Stimulated activated CD4-positive, alpha-beta T cell treated with anti-CD3 and anti-CD28 coated beads, Interleukin-12 subunit alpha, Interleukin-12 subunit beta, amount 100 ng/mL, for 48 hours (primary cell): ENCODE measurements at regions not wholly inside any gene's neighbourhood (a gene's known extent, or its start where the extent isn't known, plus 50 kb on each side); places are given as distances from the start of the nearest gene placed in this dataset.
"Not testable (repeated sequence)": the region's sequence is repeated elsewhere in the genome, so short reads cannot be mapped to it uniquely, and the experiment has no call there.

ENCODE experiments used
- DNase-seq, 3 donors: peaks; one replicate each; pipeline ENCODE4 v3.0.0-alpha.2; 2020; ENCODE audit warnings: low read depth in 2 of 3, low spot score in 1 of 3

DNA sequence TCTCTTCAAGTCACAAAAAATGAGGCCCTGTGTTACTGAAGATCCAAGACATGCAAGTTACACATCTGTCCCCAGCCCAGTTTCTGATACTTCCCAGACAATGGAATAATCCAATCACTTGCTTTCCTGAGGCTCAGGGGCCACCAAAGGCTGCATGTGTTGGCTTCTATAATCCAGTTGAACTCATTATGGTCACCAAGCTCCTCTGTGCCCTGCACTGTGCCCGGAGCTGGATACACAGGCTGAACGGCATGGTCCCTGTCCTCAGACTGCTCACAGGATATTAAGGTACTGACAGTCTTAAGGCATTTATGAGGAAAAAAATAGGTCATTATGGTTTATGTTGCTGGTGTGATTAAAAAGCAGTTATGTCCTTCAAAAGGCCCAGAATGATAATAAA is 117.0 kb upstream of the SYT6 start:
- DNase-seq = no peak

DNA sequence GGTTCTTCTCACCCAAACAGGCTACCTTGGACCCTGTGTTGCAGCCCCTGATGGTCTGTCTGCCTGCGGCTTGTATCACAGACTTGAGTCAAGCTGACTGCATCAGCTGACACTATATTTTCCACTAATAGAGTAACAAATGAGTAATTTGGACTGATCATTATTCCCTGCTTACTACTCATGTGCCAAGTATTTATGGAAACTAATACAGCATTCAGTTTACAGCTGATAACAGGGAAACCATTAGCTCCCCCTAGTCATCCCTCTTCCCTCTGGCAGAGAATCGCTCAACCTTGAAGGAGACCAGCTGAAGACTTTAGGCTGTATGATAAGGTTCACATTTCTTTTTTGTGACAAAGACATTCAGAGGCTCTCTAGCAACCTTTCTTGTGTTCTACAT is 116.6 kb upstream of the SYT6 start:
- no peak for DNase-seq

DNA sequence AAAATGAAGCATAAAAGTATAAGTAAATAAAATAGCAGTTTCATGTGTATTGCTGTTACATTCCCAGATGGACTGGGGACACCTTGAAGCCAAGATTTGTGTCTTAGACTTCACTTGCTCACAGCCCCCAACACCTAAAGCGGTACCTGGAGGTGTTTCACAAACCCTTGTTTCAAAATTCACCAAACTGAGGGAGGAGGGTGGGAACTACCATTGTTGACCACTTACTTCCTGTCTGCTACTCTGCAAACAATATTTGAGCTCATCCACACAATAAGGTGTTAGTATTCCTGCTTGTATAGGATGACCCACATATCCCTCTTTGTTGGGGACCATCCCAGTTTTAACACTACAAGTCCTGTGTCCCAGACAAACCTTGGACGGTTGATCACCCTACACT is 115.9 kb upstream of the SYT6 start:
- DNase-seq = no peak

- DNase-seq = no peak
Measured at GRCh38 chr1:114263343-114263742, 109.7 kb upstream of the SYT6 start.

- no peak for DNase-seq
Measured at GRCh38 chr1:114262337-114262736, 108.7 kb upstream of the SYT6 start.

DNA sequence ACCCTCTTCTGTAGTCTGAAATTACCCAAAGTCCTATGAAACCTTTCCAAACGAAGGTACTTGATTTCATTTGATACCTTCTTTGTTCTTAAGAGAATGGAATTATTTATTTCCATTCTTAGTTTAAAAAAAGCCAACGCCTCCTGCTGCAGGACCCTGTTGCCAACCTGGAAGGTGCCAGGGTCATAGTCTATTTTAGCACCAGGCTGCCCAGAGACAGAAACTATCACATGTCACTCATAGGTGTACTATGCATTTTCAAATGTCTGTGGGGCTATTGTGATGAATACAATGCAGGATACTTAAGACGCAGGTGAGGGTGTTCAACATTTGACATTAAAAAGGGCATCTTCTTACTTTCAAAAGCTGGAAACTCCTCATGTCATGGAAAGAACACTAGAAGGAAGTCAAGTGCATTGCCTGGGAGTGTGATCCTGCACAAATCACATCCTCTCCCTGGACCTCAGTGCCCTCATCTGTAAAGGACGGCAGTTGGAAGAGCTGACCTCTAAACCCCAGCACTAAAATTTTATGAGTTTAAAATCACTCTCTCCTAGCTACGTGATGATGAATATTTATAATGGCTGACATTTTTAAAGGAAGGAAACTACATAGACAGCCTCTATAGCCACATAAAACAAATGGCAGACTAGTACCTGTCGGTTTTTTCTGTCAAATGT is 107.3 kb upstream of the SYT6 start:
- DNase-seq = no peak

DNA sequence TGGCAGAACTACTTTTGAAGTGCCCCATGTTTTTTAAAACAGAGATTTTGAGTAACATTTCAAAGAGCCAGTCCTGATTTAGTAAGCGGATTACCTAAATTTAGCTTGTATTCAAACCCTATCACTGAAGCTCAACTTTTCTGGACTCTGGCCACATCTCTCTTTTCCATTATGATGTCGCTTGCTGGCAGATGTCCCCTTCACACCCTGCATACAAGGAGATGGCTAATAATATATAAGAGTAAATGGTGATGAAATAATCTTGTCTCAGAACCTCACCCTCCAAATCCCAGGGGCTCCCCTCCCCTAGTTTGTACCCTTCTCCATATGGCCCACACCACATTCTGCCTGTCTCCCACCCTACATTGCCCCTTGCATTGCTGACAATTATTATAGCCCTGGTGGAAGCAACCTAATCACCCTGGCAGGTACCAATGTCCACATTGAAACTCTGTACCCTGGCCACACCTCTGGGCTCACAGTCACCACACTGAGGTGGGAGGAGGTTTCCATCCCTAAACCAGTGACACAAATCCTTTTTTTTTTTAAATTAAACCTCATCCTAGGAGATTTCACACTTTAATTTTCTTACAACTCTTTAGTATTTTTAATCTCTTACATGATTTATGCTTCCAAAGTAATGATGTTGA is 106.0 kb upstream of the SYT6 start:
- DNase-seq = no peak

- no peak for DNase-seq
Measured at GRCh38 chr1:114258633-114259032, 105.0 kb upstream of the SYT6 start.

- no peak for DNase-seq
Measured at GRCh38 chr1:114258074-114258473, 104.4 kb upstream of the SYT6 start.

DNA sequence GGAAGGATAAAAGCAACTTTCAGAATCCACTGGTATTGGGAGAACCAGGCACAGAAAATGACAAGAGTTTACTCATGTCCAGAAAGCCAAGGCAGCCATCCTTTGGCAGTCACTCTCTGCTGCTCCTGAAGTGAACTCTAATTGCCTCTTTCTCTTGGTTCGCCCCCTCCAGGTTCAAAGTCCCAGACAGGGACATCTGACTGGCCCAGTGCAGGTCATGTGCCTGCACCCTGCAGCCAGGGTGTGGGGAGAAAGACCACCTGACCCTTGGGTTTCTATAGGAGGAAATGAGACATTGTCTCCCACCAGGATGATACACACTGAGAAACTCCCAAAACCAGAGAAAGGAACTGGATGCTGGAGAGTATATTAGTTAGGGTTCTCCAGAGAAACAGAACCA is 103.9 kb upstream of the SYT6 start:
- no peak for DNase-seq

DNA sequence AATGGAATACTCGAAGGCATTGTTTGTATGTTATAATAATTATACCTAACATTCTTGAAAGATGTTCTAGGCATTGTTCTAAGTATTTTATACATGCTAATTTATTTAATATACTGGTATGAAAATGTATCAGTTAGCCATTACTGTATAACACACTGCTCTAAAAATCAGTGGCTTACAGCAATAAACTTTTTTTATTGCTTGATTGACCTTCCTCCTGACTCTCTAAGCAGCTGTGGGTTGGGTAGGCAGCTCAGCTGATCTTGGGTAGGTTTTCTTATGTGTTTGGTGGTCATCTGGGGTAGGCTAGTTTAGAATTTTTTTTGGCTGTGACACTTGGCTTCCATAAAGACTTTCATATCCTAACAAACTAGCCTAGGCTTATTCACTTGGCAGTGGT is 100.2 kb upstream of the SYT6 start:
- DNase-seq = no peak

DNA sequence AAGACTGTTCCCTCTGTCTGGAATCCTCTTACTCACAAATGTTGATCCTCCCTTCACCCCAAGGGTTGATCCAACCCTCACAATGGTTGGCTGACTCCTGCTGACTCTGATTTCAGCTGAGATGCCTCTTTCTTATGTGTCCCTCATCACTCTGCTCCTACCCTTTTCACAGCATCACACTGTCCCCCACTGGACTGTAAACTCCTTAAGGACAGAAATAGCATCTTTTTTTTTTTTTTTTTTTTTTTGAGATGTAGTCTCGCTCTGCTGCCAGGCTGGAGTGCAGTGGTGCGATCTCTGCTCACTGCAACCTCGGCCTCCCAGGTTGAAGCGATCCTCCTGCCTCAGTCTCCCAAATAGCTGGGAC is 97.9 kb upstream of the SYT6 start:
- DNase-seq = no peak

DNA sequence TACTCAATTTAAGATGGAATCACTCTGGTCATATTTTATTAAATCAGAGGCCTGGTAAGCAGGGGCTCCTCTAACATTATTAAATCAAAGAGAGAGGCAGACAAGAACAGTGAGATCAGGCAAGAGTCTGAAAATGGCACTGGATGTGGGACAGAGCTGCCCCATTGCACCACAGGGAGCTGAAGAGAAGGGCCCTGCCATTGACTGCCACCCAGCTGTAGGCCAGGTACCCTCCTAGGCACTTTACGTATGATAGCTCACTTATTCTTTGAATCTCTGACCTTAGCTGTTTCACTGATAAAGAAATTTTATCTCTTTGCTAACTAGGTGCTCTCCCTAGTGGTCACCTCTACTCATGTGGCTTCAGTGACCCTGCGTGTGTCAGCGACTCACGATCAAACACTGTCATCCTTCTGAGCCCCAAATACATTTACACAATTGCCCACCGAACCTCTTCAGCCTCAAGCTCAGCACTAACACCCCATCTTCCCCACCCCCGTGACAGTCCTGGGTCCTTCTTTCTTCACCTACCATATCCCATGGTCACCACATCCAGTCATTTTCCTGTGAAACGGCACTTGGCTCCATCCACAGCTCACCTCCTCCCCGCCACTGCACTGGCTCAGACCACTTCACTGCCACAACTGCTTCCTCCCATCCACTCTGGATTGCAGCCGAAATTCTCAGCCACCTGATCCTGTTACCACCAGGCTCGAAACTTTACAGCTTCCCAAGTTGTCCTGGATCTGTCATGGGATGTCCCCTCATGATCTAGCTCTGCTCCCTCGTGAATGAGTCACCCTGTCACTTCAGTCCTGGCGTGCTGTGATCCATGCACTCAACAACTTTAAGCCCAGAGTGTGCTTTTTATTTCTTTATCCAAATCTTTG is 97.3 kb upstream of the SYT6 start:
- no peak for DNase-seq

GRCh38 chr1:114249691-114250090 is 96.0 kb upstream of the SYT6 start:
- DNase-seq = no peak

DNA sequence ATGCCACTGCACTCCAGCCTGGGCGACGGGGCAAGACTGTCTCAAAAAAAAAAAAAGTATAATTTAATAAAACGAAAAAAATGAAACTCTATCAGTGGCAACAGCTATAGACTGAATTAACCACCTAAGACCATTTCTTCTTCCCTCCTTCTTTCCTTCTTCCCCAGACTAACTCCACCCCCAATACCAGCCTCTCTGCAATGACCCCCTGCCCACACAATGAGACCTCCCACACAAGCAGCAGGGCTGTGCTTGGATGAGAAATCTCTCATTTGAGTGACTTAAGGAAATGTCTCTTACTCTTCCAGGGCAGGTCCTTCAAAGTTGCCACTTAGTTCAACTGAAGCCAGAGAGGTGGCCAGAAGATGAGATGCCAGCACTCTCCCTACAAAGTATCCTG is 94.5 kb upstream of the SYT6 start:
- DNase-seq = no peak

- DNase-seq = not testable (repeated sequence)
Measured at GRCh38 chr1:114242531-114243210, 89.0 kb upstream of the SYT6 start.

DNA sequence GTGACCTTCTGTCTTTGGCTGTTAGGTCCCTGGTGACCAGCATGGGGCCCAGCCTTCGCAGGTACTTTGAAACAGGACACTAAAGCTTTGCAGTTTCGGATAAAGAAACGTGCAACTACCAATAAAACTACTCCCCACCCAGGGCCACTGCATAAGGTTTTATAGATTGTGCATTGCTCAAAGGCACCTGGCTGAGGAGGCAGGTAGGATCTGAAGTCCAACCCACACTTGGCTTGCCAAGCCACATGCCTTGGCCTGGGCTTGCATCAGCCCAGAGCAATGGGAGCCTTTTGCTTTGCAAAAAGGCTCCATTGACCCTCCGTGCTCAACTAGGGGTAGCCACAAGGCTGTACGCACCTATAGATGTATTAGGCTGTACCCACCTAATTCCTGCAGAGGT is 84.4 kb upstream of the SYT6 start:
- no peak for DNase-seq

DNA sequence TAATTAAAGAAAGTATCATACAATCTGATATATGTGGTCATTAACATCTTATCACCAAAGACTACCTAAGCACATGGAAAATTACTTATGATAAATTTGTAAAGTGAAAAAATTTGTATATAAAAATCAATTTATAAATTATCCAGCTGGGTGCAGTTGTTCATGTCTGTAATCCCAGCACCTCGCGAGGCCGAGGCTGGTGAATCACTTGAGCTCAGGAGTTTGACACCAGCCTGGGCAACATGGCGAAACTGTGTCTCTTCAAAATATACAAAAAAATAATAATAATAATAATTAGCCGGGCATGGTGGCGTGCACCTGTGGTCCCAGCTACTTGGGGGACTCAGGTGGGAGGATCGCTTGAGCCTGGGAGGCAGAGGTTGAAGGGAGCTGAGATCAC is 82.8 kb upstream of the SYT6 start:
- DNase-seq = no peak

GRCh38 chr1:114235960-114236359 is 82.3 kb upstream of the SYT6 start:
- DNase-seq = no peak

- no peak for DNase-seq
Measured at GRCh38 chr1:114235281-114235680, 81.6 kb upstream of the SYT6 start.

DNA sequence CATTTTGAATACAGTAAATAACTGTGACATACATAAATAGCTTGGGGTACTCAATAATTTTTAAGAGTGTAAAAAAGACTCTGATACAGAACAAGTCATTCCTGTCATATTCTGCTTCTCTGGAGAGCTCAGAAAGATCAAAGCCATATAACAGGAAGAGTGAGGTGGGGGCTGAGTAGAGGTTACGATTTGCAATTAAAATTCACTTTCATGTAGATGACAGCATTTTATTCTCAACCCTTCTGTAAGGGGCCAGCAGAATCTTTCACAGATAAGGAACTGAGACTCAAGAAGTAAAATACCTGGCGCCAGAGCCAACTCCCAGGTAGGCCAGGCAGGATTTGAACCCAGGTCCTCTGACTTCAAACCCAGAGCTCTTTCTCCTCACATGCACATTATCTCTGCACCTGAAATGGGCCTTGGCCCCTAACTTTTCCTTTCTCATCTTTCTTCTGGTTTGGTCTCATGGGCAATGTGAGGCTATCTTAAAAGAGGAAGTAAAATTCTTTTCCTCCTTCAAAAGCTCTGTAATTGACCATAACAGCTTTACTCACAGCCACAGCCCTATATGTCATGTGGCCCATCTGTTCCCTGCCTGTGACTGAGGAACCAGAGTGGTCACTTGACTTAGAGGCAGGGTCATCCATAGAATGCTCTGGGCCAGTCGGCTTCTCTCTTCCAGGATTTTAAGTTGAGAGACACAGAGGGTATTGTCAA is 80.9 kb upstream of the SYT6 start:
- DNase-seq = no peak
